RWPE2 (cell line): ENCODE measurements at regions not wholly inside any gene's neighbourhood (a gene's known extent, or its start where the extent isn't known, plus 50 kb on each side); places are given as distances from the start of the nearest gene placed in this dataset.

ENCODE experiments used
- ATAC-seq: fragments of 200-7000 bp; cut with Tn5 transposase; 3 replicates; pipeline ENCODE4 v1.9.1; 2021; ENCODE audit warnings: low read depth
- DNase-seq: peaks from one replicate; pipeline ENCODE4 v3.0.0-alpha.2; 2020; ENCODE audit warnings: low spot score
- H3K27ac ChIP-seq: fragments of 450-650 bp; 2 replicates; pipeline ENCODE4 v1.5.1; 2017; ENCODE audit warnings: mild to moderate bottlenecking; ENCODE audit not compliant: poor library complexity, severe bottlenecking
- H3K27me3 ChIP-seq: fragments of 250-450 bp; sonication (Bioruptor Pico); 2 replicates; pipeline ENCODE4 v1.5.1; 2021; ENCODE audit warnings: mild to moderate bottlenecking, moderate library complexity; ENCODE audit not compliant: insufficient read depth, poor library complexity, severe bottlenecking
- H3K36me3 ChIP-seq: fragments of 250-450 bp; sonication (Bioruptor Pico); 2 replicates; pipeline ENCODE4 v1.5.1; 2020; ENCODE audit warnings: low read depth, mild to moderate bottlenecking, moderate library complexity
- H3K4me1 ChIP-seq: fragments of 250-450 bp; sonication (Bioruptor Pico); 2 replicates; pipeline ENCODE4 v1.5.1; 2021; ENCODE audit warnings: mild to moderate bottlenecking, moderate library complexity; ENCODE audit not compliant: insufficient read depth, poor library complexity, severe bottlenecking
- H3K4me3 ChIP-seq: fragments of 250-450 bp; sonication (Bioruptor Pico); 2 replicates; pipeline ENCODE4 v1.5.1; 2021; ENCODE audit warnings: mild to moderate bottlenecking, moderate library complexity; ENCODE audit not compliant: severe bottlenecking
- H3K9me3 ChIP-seq: fragments of 250-450 bp; sonication (Bioruptor Pico); 2 replicates; pipeline ENCODE4 v1.5.1; 2021; ENCODE audit warnings: mild to moderate bottlenecking, moderate library complexity; ENCODE audit not compliant: severe bottlenecking
- CTCF ChIP-seq: fragments of 450-650 bp; IDR thresholded peaks from one replicate; pipeline ENCODE4 v1.5.1; 2017; ENCODE audit warnings: mild to moderate bottlenecking, moderate library complexity; ENCODE audit not compliant: poor library complexity, severe bottlenecking

- no peak for ATAC-seq
- Histone ChIP-seq H3K4me1 (no peaks in the 10 kb centered on the region), H3K4me3 (no peak overlapping the region), H3K9me3 (no peaks in the 10 kb centered on the region), H3K27ac (no peak overlapping the region), H3K27me3 (peaks cover 2% of the 10 kb centered on the region), H3K36me3 (no peaks in the 10 kb centered on the region)
- TF ChIP-seq CTCF, result no peak
- no peak for DNase-seq
Observed at GRCh38 chr16:54519161-54519695, 232.6 kb upstream of the IRX3 start.

- DNase-seq, result no peak
- Histone ChIP-seq H3K27ac (no peak overlapping the region), H3K9me3 (no peaks in the 10 kb centered on the region), H3K4me1 (no peaks in the 10 kb centered on the region), H3K4me3 (no peak overlapping the region), H3K27me3 (peaks cover 2% of the 10 kb centered on the region), H3K36me3 (no peaks in the 10 kb centered on the region)
- no peak for TF ChIP-seq CTCF
- ATAC-seq, result no peak
Observed at GRCh38 chr16:54517181-54517580, 230.6 kb upstream of the IRX3 start.

GRCh38 chr16:54512467-54512995 lies 225.9 kb upstream of the IRX3 start:
- Histone ChIP-seq H3K36me3 (no peaks in the 10 kb centered on the region), H3K9me3 (no peaks in the 10 kb centered on the region), H3K4me3 (no peak overlapping the region), H3K27me3 (peaks cover 4% of the 10 kb centered on the region), H3K4me1 (no peaks in the 10 kb centered on the region), H3K27ac (no peak overlapping the region)
- TF ChIP-seq CTCF, result no peak
- ATAC-seq, result no peak
- no peak for DNase-seq

- Histone ChIP-seq H3K27me3 (peaks cover 4% of the 10 kb centered on the region), H3K9me3 (no peaks in the 10 kb centered on the region), H3K4me1 (no peaks in the 10 kb centered on the region), H3K27ac (no peak overlapping the region), H3K36me3 (no peaks in the 10 kb centered on the region), H3K4me3 (no peak overlapping the region)
- DNase-seq (no peak), ATAC-seq (no peak)
- TF ChIP-seq CTCF, result no peak
Observed at GRCh38 chr16:54511222-54511731, 224.7 kb upstream of the IRX3 start.

GRCh38 chr16:54510685-54511221 lies 224.2 kb upstream of the IRX3 start:
- TF ChIP-seq CTCF, result no peak
- ATAC-seq (no peak), DNase-seq (no peak)
- Histone ChIP-seq H3K4me3 (no peak overlapping the region), H3K27ac (no peak overlapping the region), H3K36me3 (no peaks in the 10 kb centered on the region), H3K4me1 (no peaks in the 10 kb centered on the region), H3K9me3 (no peaks in the 10 kb centered on the region), H3K27me3 (peaks cover 7% of the 10 kb centered on the region)
